ENCODE measurements at regions not wholly inside any gene's neighbourhood (a gene's known extent, or its start where the extent isn't known, plus 50 kb on each side); places are given as distances from the start of the nearest gene placed in this dataset.

- Histone ChIP-seq H3K4me3 (ENCODE audit: low read length) (no peak overlapping the region), H3K9ac (ENCODE audit: low read length) (no peak overlapping the region), H4K20me1 (ENCODE audit: low read length) (no peaks in the 10 kb centered on the region), H3K27me3 (ENCODE audit: low read length) (no peaks in the 10 kb centered on the region), H3K9me3 (ENCODE audit: low read length) (no peaks in the 10 kb centered on the region), H3K4me2 (ENCODE audit: low read length) (no peak overlapping the region), H2AFZ (ENCODE audit: low read length) (no peak overlapping the region), H3K9me2 (replicated peaks; ENCODE audit: low read length) (no peaks in the 10 kb centered on the region), H3K27ac (ENCODE audit: low read length) (no peak overlapping the region), H3F3A (ENCODE audit: low read length, unreplicated experiment) (no peaks in the 10 kb centered on the region), H3K36me3 (ENCODE audit: low read depth, low read length) (no peaks in the 10 kb centered on the region), H3K79me2 (ENCODE audit: low read length) (no peaks in the 10 kb centered on the region), H3K4me1 (ENCODE audit: insufficient read depth, low read length) (no peaks in the 10 kb centered on the region)
- TF ChIP-seq CTCF (conservative IDR thresholded peaks at IDR 0.05; ENCODE audit: low read depth, low read length) (no peak), EZH2 (IDR thresholded peaks at IDR 0.05; ENCODE audit: low read length, unreplicated experiment) (no peak), EZH2phosphoT487 (IDR thresholded peaks at IDR 0.05; ENCODE audit: borderline replicate concordance, low read length) (no peak)
- BruUV-seq (replicated peaks): no TSS peak
- POLR2A ChIA-PET (ENCODE audit: unreplicated experiment): no interaction called here
- ATAC-seq (no peak), DNase-seq (no peak)
- intact Hi-C loops (cut with micrococcal nuclease): no loop called here
- CTCF ChIA-PET: no interaction called here
These were observed 363.2 kb downstream of the SLITRK6 start for GRCh38 chr13:85436029-85436428.

- Histone ChIP-seq H3K9me2 (replicated peaks; ENCODE audit: low read length) (no peaks in the 10 kb centered on the region), H3K9me3 (ENCODE audit: low read length) (no peaks in the 10 kb centered on the region), H3K79me2 (ENCODE audit: low read length) (no peaks in the 10 kb centered on the region), H3K9ac (ENCODE audit: low read length) (no peak overlapping the region), H3K36me3 (ENCODE audit: low read depth, low read length) (no peaks in the 10 kb centered on the region), H4K20me1 (ENCODE audit: low read length) (no peaks in the 10 kb centered on the region), H3K27ac (ENCODE audit: low read length) (no peak overlapping the region), H3F3A (ENCODE audit: low read length, unreplicated experiment) (no peaks in the 10 kb centered on the region), H3K4me3 (ENCODE audit: low read length) (no peak overlapping the region), H2AFZ (ENCODE audit: low read length) (no peak overlapping the region), H3K4me1 (ENCODE audit: insufficient read depth, low read length) (no peaks in the 10 kb centered on the region), H3K27me3 (ENCODE audit: low read length) (no peaks in the 10 kb centered on the region), H3K4me2 (ENCODE audit: low read length) (no peak overlapping the region)
- no TSS peak for BruUV-seq (replicated peaks)
- intact Hi-C loops (cut with micrococcal nuclease): no loop called here
- ATAC-seq (no peak), DNase-seq (no peak)
- POLR2A ChIA-PET (ENCODE audit: unreplicated experiment): no interaction called here
- CTCF ChIA-PET: no interaction called here
- TF ChIP-seq CTCF (conservative IDR thresholded peaks at IDR 0.05; ENCODE audit: low read depth, low read length) (no peak), EZH2 (IDR thresholded peaks at IDR 0.05; ENCODE audit: low read length, unreplicated experiment) (no peak), EZH2phosphoT487 (IDR thresholded peaks at IDR 0.05; ENCODE audit: borderline replicate concordance, low read length) (no peak)
These were observed 364.3 kb downstream of the SLITRK6 start for GRCh38 chr13:85434927-85435326.

GRCh38 chr13:85432881-85433280, 366.3 kb downstream of the SLITRK6 start:
- POLR2A ChIA-PET (ENCODE audit: unreplicated experiment): no interaction called here
- Histone ChIP-seq H3K9ac (ENCODE audit: low read length) (no peak overlapping the region), H3K4me2 (ENCODE audit: low read length) (no peak overlapping the region), H3F3A (ENCODE audit: low read length, unreplicated experiment) (no peaks in the 10 kb centered on the region), H3K9me3 (ENCODE audit: low read length) (no peaks in the 10 kb centered on the region), H3K36me3 (ENCODE audit: low read depth, low read length) (no peaks in the 10 kb centered on the region), H3K27me3 (ENCODE audit: low read length) (no peaks in the 10 kb centered on the region), H3K9me2 (replicated peaks; ENCODE audit: low read length) (no peaks in the 10 kb centered on the region), H3K27ac (ENCODE audit: low read length) (no peak overlapping the region), H3K79me2 (ENCODE audit: low read length) (no peaks in the 10 kb centered on the region), H3K4me1 (ENCODE audit: insufficient read depth, low read length) (no peaks in the 10 kb centered on the region), H4K20me1 (ENCODE audit: low read length) (no peaks in the 10 kb centered on the region), H2AFZ (ENCODE audit: low read length) (no peak overlapping the region), H3K4me3 (ENCODE audit: low read length) (no peak overlapping the region)
- CTCF ChIA-PET: no interaction called here
- BruUV-seq (replicated peaks): no TSS peak
- intact Hi-C loops (cut with micrococcal nuclease): no loop called here
- no peak for TF ChIP-seq EZH2 (IDR thresholded peaks at IDR 0.05; ENCODE audit: low read length, unreplicated experiment)
- no peak for TF ChIP-seq CTCF (conservative IDR thresholded peaks at IDR 0.05; ENCODE audit: low read depth, low read length)
- no peak for TF ChIP-seq EZH2phosphoT487 (IDR thresholded peaks at IDR 0.05; ENCODE audit: borderline replicate concordance, low read length)
- no peak for DNase-seq
- no peak for ATAC-seq
